ENCODE measurements at regions not wholly inside any gene's neighbourhood (a gene's known extent, or its start where the extent isn't known, plus 50 kb on each side); places are given as distances from the start of the nearest gene placed in this dataset.

GRCh38 chr11:97022955-97023354, 633.1 kb downstream of the JRKL start:
- intact Hi-C loops (cut with DNase I; ENCODE audit: low total_unique reads) (no loop called here), in situ Hi-C loops (cut with MboI; ENCODE audit: low sequenced_read_pairs in 4 of 4) (no loop called here)
- no peaks in the 10 kb centered on the region for H3K36me3 ChIP-seq
- ATAC-seq = no peak
- TF ChIP-seq POLR2A (IDR thresholded peaks at IDR 0.05) (no peak), CTCF (IDR thresholded peaks at IDR 0.05 in 4 of 5, conservative IDR thresholded peaks at IDR 0.05 in 1 of 5) (no peak)
- H3K27me3 ChIP-seq = no peaks in the 10 kb centered on the region
- H3K9me3 ChIP-seq = no peaks in the 10 kb centered on the region
- H3K27ac ChIP-seq = no peak overlapping the region
- H3K4me3 ChIP-seq = no peak overlapping the region
- DNase-seq = no peak
- no peaks in the 10 kb centered on the region for H3K4me1 ChIP-seq

GRCh38 chr11:97028836-97029406, 639.1 kb downstream of the JRKL start:
- in situ Hi-C loops (cut with MboI; ENCODE audit: low sequenced_read_pairs in 4 of 4) = no loop called here
- no peak overlapping the region for H3K27ac ChIP-seq
- intact Hi-C loops (cut with DNase I; ENCODE audit: low total_unique reads) = no loop called here
- H3K36me3 ChIP-seq = no peaks in the 10 kb centered on the region
- H3K4me1 ChIP-seq = no peaks in the 10 kb centered on the region
- DNase-seq = no peak
- ATAC-seq = no peak
- H3K4me3 ChIP-seq = no peak overlapping the region
- no peaks in the 10 kb centered on the region for H3K9me3 ChIP-seq
- H3K27me3 ChIP-seq = no peaks in the 10 kb centered on the region
- no peak for TF ChIP-seq CTCF (IDR thresholded peaks at IDR 0.05 in 4 of 5, conservative IDR thresholded peaks at IDR 0.05 in 1 of 5)
- TF ChIP-seq POLR2A (IDR thresholded peaks at IDR 0.05) = no peak

- TF ChIP-seq CTCF (IDR thresholded peaks at IDR 0.05 in 4 of 5, conservative IDR thresholded peaks at IDR 0.05 in 1 of 5) = no peak
- TF ChIP-seq POLR2A (IDR thresholded peaks at IDR 0.05) = no peak
- Histone ChIP-seq H3K27me3 (no peaks in the 10 kb centered on the region), H3K36me3 (no peaks in the 10 kb centered on the region), H3K4me1 (no peaks in the 10 kb centered on the region), H3K27ac (no peak overlapping the region), H3K9me3 (no peaks in the 10 kb centered on the region), H3K4me3 (no peak overlapping the region)
- DNase-seq (no peak), ATAC-seq (no peak)
- in situ Hi-C loops (cut with MboI; ENCODE audit: low sequenced_read_pairs in 4 of 4) = no loop called here
- intact Hi-C loops (cut with DNase I; ENCODE audit: low total_unique reads) = no loop called here
These were observed 643.4 kb downstream of the JRKL start for GRCh38 chr11:97033178-97033577.

DNA sequence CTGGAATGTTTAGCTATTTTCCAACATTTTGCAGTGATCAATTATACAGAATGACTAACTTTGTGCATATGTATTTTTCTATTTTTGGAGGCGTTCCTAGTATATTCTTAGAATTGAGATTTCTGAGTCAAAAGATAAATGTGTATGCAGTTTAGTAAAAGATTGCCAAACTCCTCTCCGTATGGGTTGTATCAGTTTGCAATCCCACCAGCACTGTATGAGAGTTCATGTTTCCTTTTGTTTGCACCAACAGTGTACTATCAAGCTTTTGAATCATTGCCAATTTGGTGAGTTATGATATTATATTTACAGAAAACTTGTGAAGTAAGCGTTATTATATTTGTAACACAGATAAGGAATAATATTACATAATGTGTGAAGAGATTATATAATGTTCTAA, 658.7 kb downstream of the JRKL start:
- no peak overlapping the region for H3K27ac ChIP-seq
- in situ Hi-C loops (cut with MboI; ENCODE audit: low sequenced_read_pairs in 4 of 4) (no loop called here), intact Hi-C loops (cut with DNase I; ENCODE audit: low total_unique reads) (no loop called here)
- H3K27me3 ChIP-seq = no peaks in the 10 kb centered on the region
- H3K4me3 ChIP-seq = no peak overlapping the region
- no peaks in the 10 kb centered on the region for H3K9me3 ChIP-seq
- H3K36me3 ChIP-seq = no peaks in the 10 kb centered on the region
- TF ChIP-seq POLR2A (IDR thresholded peaks at IDR 0.05) = no peak
- no peak for TF ChIP-seq CTCF (IDR thresholded peaks at IDR 0.05 in 4 of 5, conservative IDR thresholded peaks at IDR 0.05 in 1 of 5)
- no peak for ATAC-seq
- H3K4me1 ChIP-seq = no peaks in the 10 kb centered on the region
- no peak for DNase-seq

DNA sequence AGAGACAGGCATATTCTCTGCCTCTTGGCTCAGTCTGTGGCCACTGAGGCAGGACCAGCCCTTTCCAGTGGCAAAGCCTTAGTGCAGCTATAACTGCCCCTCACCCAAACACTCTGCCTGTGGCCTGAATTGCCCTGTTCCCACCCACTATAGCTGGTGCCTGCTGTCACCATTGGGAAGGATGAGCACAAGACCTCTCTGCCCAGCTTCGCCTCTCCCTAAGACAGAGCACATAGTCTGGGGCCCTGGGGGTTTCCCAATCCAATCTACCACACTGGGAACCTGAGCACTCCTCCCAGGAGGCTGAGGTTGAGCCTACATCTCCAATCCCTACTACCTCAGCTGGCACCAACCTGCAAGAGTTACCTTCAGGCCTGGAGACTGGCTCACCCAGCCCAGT, 670.4 kb downstream of the JRKL start:
- intact Hi-C loops (cut with DNase I; ENCODE audit: low total_unique reads) = no loop called here
- no peaks in the 10 kb centered on the region for H3K4me1 ChIP-seq

More for the DNA sequence above, 670.4 kb downstream of the JRKL start:
- TF ChIP-seq POLR2A (IDR thresholded peaks at IDR 0.05) (no peak), CTCF (IDR thresholded peaks at IDR 0.05 in 4 of 5, conservative IDR thresholded peaks at IDR 0.05 in 1 of 5) (no peak)
- ATAC-seq (no peak), DNase-seq (no peak)
- in situ Hi-C loops (cut with MboI; ENCODE audit: low sequenced_read_pairs in 4 of 4) = no loop called here
- H3K9me3 ChIP-seq = no peaks in the 10 kb centered on the region
- no peaks in the 10 kb centered on the region for H3K36me3 ChIP-seq
- no peaks in the 10 kb centered on the region for H3K27me3 ChIP-seq
- H3K27ac ChIP-seq = no peak overlapping the region
- no peak overlapping the region for H3K4me3 ChIP-seq

Data from gastrocnemius medialis (tissue), 4 donors.